ENCODE measurements at regions not wholly inside any gene's neighbourhood (a gene's known extent, or its start where the extent isn't known, plus 50 kb on each side); places are given as distances from the start of the nearest gene placed in this dataset.
"Not testable (repeated sequence)": the region's sequence is repeated elsewhere in the genome, so short reads cannot be mapped to it uniquely, and the experiment has no call there.

- DNase-seq, result no peak
These were observed 64.8 kb upstream of the TBC1D3K start for GRCh38 chr17:37859451-37859850.

- not testable (repeated sequence) for DNase-seq
These were observed 65.8 kb upstream of the TBC1D3K start for GRCh38 chr17:37858391-37858790.

- DNase-seq, result no peak
These were observed 68.0 kb upstream of the TBC1D3K start for GRCh38 chr17:37856245-37856644.

GRCh38 chr17:37849617-37849972 lies 74.6 kb upstream of the TBC1D3K start:
- DNase-seq, result no peak

GRCh38 chr17:37848690-37849616 lies 75.3 kb upstream of the TBC1D3K start:
- no peak for DNase-seq

- no peak for DNase-seq
These were observed 76.3 kb upstream of the TBC1D3K start for GRCh38 chr17:37847811-37848331.

- no peak for DNase-seq
These were observed 77.1 kb upstream of the TBC1D3K start for GRCh38 chr17:37847102-37847501.

GRCh38 chr17:37844977-37845293 lies 79.3 kb upstream of the TBC1D3K start:
- DNase-seq, result no peak

- peak; percentile 35 for DNase-seq
These were observed 79.8 kb upstream of the TBC1D3K start for GRCh38 chr17:37844158-37844976.

- no peak for DNase-seq
These were observed 81.8 kb upstream of the TBC1D3K start for GRCh38 chr17:37842401-37842800.

- DNase-seq, result no peak
These were observed 83.0 kb upstream of the TBC1D3K start for GRCh38 chr17:37841232-37841631.

- no peak for DNase-seq
These were observed 83.6 kb upstream of the TBC1D3K start for GRCh38 chr17:37840576-37840975.

- no peak for DNase-seq
These were observed 84.8 kb upstream of the TBC1D3K start for GRCh38 chr17:37839196-37839978.

GRCh38 chr17:37838276-37838675 lies 85.9 kb upstream of the TBC1D3K start:
- DNase-seq, result no peak

GRCh38 chr17:37836593-37836992 lies 87.6 kb upstream of the TBC1D3K start:
- DNase-seq, result no peak

GRCh38 chr17:37834168-37834567 lies 89.3 kb upstream of the HNF1B start:
- no peak for DNase-seq

GRCh38 chr17:37833237-37833859 lies 88.5 kb upstream of the HNF1B start:
- no peak for DNase-seq

GRCh38 chr17:37831986-37832385 lies 87.1 kb upstream of the HNF1B start:
- no peak for DNase-seq

GRCh38 chr17:37831492-37831891 lies 86.6 kb upstream of the HNF1B start:
- no peak for DNase-seq

- DNase-seq, result no peak
These were observed 85.5 kb upstream of the HNF1B start for GRCh38 chr17:37830151-37830993.

- DNase-seq, result no peak
These were observed 84.8 kb upstream of the HNF1B start for GRCh38 chr17:37829592-37830123.
